NCI-H446 treated with DMSO at 0.1 percent for 48 hours (cell line): ENCODE measurements at regions not wholly inside any gene's neighbourhood (a gene's known extent, or its start where the extent isn't known, plus 50 kb on each side); places are given as distances from the start of the nearest gene placed in this dataset.

ENCODE experiments used
- DNase-seq: peaks from one replicate; lab custom pipeline; 2025; lab: John Stamatoyannopoulos, UW

DNA sequence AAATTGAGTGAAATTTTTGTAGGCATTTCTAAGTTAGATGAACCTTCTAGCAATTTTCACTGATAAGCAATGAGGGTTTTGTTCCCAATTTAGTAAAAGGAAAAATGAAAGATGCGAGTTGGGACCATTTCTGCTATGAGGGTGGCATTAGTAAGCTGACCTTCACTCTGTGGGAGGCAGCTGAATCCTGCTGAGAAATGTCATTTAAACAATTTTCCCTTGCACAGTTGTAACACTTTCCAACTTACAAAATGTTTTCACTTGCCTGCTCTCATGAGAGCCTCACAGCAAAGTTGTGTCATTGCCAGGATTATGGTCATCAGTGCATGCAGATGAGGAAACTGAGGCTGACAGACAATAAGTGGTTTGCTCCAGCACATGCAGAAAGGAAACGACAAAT, 527.7 kb downstream of the TNS1 start:
- no peak for DNase-seq

DNA sequence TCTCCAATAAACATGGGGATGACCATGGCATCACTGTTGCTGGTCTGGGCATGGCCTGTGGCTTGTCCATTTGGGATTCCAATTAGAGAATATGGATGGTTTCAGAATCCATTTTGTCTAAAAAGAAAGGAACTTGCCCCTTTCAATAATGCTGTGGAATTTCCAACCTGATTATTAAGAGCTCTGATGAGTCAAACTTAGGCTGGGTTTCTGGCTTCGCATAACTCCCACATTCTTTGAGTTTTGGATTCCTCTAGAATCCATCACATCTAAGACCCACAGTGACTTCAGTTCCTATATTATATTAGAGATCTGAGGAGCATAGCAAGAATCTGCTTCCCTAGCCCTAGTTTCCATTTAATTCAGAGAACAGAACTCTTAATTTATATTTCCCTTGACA, 531.5 kb downstream of the TNS1 start:
- no peak for DNase-seq

DNA sequence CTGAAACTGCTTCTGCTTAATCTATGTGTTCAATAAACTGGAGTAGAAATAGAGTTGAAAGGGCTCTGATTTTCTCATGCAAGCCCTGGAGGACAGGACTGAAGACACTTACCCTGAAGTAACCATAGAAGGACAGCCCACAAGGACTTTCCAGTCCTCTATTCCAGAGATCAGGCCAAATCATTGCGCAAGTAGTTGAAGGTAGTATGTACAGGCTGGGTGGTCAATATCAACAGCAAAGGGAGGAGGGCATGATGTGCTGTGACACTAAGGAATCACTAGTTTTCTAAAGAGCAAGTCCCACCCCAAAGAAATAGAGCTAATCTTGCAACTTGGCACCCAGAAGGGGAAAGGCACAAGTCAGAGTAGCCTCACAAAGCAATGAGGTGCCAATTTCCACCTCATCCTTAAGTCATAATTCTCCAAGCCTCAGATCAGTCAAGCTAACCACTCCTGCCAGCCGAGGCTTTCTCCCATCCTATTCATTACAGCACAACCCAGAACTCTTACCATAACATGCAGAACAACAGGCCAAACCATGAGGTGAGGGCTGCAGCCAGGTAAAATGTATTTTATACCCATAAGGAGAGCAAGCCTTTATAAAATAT, 533.5 kb downstream of the TNS1 start:
- no peak for DNase-seq

DNA sequence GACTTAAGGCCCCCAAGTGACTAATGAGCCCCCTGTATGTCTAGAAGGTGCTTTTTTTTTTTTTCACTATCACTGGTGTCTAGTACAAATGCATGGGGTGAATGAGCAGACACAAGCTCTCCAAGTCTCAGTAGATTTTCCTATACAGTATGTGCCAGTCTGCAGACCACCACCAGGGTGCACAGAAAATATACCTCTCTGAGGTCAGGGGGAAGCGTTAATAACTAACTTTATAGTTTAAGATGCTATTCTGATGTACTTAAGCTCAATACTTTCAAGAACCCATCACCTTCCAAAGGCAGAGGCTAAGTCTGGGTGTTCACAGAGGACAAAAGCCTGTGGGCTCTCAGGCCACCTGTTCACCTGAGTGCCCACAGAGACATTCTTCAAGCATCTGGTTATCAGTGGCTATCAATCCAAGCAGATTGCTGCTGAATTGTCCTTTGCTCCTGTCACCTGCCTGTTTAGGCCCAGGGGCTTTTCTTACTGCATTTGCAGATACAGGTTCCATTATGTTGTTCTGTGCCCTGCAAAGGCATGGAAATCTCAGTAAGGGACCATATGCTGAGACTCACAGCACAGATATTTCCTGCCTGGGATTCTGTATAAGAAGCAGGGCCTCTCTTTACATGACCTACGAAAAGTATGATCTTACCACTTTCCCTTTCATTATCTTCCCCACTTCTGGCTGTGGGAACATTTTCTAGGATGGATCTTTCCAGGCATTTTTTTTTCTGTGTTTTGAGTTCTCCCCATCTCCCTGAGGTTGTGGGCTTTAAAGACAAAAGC, 534.6 kb downstream of the TNS1 start:
- DNase-seq: no peak

DNA sequence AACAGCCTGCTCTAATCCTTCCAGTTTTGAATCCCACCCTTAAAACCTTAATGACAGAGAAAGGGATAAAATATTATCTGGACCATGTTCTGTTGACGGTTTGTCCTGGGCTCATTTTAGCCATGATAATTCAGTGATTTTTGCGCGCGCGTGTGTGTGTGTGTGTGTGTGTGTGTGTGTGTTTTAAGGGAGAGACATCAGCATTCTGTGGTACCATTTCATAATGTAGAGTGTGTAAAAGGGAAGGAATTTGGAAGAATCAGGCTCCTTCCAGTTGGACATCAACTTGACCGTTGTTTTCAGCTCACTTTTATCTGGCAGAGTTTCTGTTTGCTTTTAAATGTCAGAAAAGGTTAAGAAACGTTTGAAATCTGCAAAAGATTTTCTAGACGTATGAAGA, 535.5 kb downstream of the TNS1 start:
- no peak for DNase-seq

DNA sequence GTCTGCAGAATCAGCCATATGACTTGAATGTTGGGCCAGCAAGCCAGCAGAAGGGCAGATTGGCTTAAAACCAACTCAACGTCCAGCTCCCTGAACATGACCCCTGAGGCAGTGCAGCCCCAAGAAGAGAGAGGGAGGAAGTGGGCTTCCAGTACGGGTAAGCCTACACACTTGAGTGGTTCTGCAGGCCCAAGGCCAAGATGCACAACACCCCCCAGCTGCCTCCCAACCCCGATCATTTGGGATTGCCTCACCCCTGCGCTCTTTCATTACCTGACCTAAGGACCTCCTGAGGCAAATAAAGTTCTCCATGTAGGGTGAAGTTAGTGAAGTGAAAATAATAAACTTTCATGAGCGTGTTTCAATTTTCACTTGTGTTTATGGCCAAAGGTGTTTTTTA, 536.0 kb downstream of the TNS1 start:
- DNase-seq: no peak

DNA sequence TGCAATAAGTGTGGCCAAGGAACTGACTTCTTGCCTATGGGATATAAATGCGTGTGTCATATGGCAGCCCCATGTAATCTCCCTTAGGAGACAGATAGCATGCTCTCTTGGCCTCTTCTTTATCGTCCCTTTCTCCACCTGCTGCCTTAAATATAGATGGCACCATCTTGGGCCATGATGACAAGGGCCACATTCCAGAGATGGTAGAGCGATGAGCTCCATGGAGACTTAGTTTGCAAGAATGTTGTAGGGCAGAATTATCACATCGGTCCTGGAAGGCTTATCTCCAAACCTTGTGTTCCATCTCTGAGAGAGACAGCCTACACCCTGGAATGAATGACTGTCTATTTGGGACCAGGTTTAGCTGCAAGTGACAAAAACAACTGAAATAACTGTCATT, 536.7 kb downstream of the TNS1 start:
- DNase-seq: no peak

DNA sequence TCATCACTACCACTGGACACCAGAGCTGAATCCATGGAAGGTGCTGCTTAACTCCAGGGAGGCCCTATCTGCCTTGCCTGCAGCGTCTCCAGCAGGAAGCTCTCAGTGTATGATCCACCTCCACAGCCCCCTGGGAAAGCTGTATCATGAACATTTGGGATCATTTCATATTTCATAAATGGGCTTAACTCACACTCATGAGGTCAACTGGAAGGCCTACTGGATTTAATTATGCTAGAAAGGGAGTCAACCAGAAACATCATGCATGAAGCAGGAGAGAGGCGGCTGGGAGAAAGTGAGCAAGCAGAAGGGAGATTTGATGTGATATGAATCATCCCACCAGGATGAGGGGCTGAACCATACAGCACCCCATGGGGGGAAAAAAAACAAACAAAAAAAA, 537.7 kb downstream of the TNS1 start:
- no peak for DNase-seq

DNA sequence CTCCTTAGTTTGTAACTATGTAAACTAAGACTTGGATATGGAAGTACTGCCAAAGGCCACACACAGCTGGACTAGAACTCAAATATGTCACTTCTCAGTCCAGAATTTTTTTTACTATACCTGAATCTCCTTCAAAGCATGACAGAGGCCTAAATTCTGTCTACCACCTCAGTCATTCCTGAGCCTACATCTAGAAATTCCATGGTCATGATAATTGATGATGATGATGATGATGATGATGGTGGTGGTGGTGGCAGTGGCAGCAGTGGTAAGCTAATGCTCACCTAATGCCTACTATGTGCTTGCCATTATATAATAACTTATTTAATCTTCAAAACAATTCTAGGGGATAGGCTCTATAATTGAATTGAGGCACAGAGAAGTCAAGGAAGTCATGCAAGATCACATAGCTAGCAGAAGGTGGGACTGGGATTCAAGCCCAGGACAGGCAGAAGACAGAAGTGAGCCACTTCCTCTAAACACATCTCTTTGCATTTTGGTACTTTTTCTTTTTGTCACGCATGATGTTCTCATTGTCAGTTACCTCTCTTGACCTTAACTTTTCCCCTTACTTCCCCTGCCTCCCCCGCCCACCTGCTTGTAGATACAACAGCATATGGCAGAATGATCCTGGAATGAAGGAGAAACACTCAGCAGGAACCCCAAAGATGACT, 539.3 kb downstream of the TNS1 start:
- DNase-seq: no peak

DNA sequence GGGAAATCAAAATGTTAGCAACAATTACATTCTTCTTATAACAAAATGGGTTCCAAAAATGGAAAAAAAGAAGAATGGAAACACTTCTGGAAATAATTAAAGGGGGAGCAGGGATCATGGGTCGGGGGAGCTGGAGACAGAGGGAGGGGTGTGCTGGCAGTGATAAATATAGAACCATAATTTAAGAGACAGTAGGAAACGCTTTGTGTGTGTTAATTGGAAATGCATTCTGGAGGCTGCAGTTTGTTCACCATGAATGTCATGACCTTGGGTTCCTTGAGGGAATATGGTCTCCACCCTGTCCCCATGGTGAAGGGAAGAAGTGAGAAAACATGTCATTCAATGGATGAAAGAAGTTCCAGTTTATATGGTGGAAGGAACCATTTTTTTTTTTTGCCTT, 540.7 kb downstream of the TNS1 start:
- DNase-seq: no peak

DNA sequence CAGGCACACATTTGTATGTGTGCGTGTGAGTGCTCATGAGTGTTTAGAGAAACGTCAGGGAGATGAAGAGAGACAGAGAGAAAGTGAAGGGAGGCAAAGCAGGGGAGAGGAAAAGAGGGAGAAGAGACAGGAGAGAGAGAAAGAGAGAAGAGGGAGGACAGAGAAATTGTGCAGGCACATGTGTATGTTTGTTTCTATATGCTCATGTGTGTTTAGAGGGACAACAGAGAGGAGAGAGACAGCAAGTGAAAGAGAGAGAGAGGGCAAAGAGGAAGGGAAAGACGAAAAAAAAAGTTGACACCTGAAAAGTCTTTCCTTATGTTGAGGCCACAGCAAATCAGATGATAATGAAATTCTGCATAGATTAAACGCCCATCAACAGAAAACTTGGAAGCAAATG, 541.1 kb downstream of the TNS1 start:
- DNase-seq: no peak

DNA sequence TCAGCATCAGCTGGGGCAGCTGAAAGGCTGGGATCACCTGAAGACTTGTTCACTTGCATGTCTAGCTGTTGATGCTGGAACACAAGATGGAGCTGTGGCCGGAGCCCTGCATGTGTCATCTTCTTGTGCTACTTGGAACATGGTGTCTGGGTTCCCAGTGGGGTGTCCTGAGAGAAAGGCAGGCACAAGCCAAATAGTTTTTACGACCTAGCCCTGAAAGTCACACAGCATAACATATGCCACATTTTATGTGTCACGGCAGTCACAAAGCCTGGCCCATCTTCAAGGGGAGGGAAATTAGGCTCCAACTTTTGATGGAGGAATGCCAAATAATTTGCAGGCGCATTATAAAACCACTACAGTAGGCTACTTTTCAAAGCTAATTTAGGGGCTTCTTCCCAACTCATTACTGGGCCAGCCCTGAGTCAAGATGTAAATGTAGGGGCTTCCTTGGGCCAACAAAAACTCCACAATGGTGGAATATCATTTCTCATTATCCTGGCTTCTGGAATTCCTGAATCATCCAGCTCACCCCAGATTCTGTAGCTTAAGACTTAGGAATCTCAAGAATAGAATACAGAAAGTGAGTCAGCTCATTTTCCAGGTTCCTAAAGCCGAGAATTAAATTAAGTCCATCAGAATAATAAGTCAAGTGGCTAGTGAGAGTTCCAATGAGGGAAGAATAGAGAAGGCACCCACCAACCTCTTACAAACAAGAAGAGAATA, 543.0 kb downstream of the TNS1 start:
- peak; percentile 42 for DNase-seq

DNA sequence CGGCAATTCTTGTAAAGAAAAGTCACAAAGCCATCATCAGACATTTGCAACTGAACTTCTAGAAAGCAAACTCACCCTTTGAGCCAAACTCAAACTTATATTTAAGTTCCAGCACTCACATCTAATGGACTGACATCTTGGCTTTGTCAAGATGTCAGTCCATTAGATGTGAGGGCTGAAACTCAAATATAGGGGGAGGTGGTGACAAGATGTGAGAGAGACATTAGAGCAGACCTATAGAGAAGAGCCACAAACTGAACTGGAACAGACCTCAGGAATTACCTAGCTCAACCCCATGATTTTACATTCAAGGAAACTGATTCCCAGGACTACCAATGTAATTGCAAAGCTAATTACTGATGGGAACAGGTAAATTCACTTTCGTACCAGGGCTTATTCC, 543.8 kb downstream of the TNS1 start:
- no peak for DNase-seq

DNA sequence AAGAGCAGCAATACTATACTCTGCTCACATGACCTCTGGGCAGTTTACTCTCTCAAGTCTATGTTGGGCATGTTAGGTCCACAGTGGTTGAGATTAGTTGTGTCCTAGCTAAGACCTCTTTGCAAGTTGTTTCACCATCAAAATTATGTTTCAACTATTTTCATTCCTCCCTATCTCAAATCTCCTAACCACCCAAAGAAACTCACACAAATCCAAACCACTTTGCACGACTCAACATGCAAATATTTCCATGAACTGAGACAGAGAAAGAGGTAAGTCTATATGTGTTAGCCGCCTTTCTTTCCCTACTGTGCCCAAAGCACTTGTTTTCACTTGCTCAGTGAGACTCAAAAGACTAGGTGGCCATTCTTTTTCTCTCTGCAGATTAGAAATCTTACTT, 546.8 kb downstream of the TNS1 start:
- no peak for DNase-seq

DNA sequence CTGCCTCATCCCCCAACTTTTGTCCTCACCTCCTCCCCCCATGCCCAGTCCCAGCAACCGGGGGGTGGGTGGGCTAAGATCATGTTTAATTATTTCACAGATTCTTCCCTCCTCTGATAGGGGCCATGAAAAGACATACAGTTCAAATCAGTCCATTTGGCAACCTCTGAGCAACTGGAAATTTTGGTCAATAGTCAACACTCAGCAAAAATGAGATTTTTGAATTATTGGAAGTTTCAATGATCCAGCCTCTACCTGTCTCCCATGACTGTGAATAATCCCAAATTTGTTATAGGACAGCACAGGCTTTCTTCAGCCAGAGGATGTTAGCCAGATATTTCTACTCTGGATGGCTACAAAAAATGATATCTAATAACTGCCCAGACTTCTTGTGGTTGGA, 549.9 kb downstream of the TNS1 start:
- no peak for DNase-seq

DNA sequence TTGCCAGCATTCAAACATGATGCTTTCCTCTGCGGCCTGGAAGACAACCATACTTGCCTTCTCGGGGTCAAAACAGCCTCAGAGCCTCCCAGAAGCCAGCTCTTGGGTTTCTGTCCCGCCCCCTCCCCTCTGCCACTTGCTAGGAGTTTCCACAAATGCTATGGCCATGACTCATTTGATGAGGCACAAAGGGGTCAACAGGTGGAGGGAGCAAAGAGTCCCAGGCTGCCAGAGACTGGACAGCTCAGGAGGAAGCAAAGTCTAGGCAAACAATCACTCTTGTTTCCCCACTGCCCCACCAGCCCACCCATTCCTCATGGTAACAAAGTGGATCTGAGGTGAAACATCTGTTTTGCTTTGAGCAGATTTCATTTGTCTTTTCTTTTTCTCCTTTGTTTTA, 551.1 kb downstream of the TNS1 start:
- no peak for DNase-seq

DNA sequence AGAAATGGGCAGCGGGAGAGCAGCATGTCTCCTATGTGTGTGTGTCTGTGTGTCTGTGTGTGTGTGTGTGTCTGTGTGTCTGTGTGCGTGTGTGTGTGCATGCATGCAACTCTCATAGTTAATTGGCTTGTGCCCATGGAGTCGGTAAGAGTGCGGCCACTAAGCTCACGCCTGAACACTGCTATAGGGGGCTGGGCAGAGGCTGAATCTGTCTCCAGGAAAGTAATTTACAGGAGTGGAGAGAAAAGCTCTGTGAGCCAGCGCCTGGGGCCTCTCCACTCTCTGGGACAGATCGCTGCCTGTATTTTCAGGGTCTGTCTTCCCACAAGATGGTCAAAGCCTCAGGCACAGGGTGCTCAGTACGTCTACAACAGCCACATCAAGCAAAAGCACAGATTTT, 553.4 kb downstream of the TNS1 start:
- DNase-seq: no peak

DNA sequence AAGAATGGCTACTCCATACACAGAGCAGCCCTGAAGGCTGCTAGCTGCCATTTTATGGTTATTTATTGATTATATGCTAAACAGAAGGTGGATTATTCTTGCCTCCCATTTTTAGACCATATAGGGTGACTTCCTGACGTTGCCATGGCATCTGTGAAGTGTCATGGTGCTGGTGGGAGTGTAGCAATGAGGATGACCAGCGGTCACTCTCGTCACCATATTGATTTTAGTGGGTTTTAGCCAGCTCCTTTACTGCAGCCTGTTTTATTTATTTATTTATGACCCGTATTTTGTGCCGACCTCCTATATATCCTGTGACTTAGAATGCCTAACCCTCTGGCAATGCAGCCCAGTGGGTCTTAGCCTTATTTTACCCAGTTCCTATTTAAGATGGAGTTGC, 553.9 kb downstream of the TNS1 start:
- no peak for DNase-seq

DNA sequence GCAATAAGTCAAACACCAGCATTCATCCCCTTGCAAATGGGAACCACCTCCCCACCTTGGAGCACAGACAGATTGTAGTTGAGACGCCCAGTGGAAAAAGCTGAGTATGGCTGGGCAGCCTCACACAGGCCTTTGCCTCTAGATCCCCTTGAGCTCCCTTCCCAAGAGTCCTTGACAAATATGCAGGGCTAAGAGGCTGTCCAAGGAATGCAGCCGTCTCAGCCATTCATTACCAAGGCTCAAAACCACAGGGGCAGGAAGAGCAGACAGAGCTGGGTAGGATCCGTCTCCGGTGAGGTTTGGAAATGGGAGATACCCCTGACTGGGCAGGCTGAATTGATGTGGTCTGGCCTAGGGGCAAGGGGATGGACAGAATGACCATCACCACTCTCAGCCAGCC, 557.1 kb downstream of the TNS1 start:
- no peak for DNase-seq

DNA sequence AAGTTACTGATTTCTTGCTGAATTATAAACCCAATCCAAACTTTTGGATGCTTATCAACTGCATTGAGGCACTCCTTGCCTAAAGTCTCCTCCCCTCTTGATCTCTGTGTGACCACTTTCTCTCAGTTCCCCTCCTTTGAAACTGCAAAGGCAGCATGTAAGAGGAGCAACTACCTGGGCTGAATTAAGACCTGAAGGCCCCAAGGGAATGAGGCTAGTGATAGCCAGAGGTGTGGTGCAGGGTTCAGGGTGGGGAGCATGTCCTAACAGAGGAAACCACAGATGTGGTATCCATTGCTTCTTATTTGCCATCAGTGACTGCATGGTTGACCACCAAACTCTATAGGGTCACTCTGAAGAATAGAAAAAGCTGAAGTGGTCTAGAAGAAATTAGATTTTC, 557.9 kb downstream of the TNS1 start:
- no peak for DNase-seq

DNA sequence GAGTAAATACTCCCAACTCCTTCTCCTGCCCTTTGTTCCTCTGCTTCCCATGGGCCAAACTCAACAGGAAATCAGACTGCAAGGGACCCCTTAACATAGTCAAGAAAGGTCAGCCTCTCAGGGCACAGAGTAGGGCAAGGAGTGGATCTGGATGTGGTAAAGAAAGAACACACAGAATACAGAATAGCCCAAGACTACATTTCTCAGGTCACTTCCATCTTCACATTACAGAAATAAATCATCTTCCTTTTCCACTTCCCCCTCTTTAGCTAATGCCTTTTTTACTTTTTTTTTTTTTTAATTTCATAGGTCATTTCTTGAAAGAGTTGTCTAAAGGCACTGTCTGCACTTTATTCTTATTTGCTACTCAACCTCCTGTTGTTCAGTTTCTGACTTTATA, 558.3 kb downstream of the TNS1 start:
- DNase-seq: no peak

DNA sequence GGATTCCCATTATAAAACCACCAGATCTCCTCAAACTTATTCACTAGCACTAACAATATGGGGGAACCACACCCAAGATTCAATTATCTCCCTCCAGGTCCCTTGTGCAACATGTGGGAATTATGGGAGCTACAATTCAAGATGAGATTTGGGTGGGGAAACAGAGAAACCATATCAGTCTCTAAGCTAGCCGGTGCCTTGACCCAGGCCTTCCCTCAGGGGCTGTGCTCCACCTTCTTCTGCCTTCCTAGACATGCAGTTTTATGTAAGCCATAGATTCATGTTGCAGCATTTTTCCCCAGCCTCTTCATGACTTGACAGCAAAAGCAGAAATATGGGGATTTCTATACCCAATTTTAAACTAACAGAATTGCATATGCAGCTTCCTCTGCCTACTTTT, 559.2 kb downstream of the TNS1 start:
- DNase-seq: no peak

DNA sequence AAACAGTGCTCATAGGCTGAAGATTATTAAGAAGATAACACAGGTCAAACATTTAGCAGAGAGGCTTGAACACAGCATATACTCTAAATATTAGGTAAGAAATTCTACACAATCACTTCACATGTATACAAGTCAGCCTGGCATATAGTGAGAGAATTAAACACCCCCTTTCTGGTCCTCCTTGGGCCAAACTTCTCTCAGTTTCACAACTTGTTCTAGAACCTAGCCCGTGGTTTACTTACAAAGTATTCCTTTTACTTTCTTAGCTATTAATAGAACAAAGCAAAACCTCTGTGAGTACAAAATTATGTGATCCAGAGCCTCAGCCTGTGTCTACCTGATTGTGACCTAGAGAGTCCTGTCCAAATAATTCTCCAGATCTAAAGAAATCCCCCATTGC, 562.8 kb downstream of the TNS1 start:
- DNase-seq: no peak
